Chondrocyte (in vitro differentiated cells): ENCODE measurements at regions not wholly inside any gene's neighbourhood (a gene's known extent, or its start where the extent isn't known, plus 50 kb on each side); places are given as distances from the start of the nearest gene placed in this dataset.
A peak's percentile ranks its signal among the peaks of the same experiment; 100 is the strongest.

Experiments used
- DNase-seq: peaks from one replicate; pipeline ENCODE4 v3.0.0; 2021; ENCODE audit warnings: mixed read lengths, low spot score
- H3K27ac Mint-ChIP-seq: one replicate; pipeline ENCODE4 v1.8.0; 2021; ENCODE audit warnings: mild to moderate bottlenecking, moderate library complexity, mixed read lengths; ENCODE audit not compliant: unreplicated experiment
- H3K27me3 Mint-ChIP-seq: 2 replicates; pipeline ENCODE4 v1.8.0; 2021; ENCODE audit warnings: low read depth, mixed read lengths
- H3K36me3 Mint-ChIP-seq: 2 replicates; pipeline ENCODE4 v1.8.0; 2021; ENCODE audit warnings: low read depth, mixed read lengths
- H3K4me1 Mint-ChIP-seq: 2 replicates; pipeline ENCODE4 v1.8.0; 2021; ENCODE audit warnings: low read depth, mild to moderate bottlenecking, mixed read lengths
- H3K4me3 Mint-ChIP-seq: one replicate; pipeline ENCODE4 v1.8.0; 2021; ENCODE audit warnings: mild to moderate bottlenecking, moderate library complexity, mixed read lengths; ENCODE audit not compliant: unreplicated experiment
- H3K9me3 Mint-ChIP-seq: 2 replicates; pipeline ENCODE4 v1.8.0; 2021; ENCODE audit warnings: low read depth, mixed read lengths
- TF ChIP-seq, protein P1 (sequence below): fragments of 200-600 bp; sonication (generic); IDR thresholded peaks from 2 replicates; pipeline ENCODE4 v1.5.0; 2021; ENCODE audit warnings: antibody characterized with exemption, mild to moderate bottlenecking, moderate library complexity

DNA sequence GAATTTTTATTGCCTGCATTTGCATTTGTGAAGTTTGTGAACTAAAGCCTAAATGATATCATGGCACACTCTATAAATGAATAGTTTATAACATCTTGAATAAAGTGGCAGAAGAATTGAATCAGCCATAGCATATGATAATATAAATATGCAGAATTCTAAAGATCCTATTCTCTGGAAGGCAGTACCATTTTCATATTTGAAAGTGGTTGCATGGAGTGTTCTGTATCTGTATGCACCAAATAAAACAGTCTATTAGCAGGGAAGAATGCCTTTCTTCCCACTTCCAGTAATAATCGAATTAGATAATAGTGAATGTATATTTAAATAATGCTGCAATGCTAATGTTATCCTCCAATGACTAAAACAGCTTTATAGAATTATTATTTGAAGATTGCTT lies 57.9 kb upstream of the TRIM67 start:
- Mint-ChIP-seq H3K36me3 (peaks cover 2% of the 10 kb centered on the region), H3K27me3 (peaks cover 4% of the 10 kb centered on the region), H3K4me1 (peaks cover 46% of the 10 kb centered on the region), H3K9me3 (peaks cover 3% of the 10 kb centered on the region), H3K4me3 (no peak overlapping the region), H3K27ac (no peak overlapping the region)
- TF ChIP-seq, protein P1, sequence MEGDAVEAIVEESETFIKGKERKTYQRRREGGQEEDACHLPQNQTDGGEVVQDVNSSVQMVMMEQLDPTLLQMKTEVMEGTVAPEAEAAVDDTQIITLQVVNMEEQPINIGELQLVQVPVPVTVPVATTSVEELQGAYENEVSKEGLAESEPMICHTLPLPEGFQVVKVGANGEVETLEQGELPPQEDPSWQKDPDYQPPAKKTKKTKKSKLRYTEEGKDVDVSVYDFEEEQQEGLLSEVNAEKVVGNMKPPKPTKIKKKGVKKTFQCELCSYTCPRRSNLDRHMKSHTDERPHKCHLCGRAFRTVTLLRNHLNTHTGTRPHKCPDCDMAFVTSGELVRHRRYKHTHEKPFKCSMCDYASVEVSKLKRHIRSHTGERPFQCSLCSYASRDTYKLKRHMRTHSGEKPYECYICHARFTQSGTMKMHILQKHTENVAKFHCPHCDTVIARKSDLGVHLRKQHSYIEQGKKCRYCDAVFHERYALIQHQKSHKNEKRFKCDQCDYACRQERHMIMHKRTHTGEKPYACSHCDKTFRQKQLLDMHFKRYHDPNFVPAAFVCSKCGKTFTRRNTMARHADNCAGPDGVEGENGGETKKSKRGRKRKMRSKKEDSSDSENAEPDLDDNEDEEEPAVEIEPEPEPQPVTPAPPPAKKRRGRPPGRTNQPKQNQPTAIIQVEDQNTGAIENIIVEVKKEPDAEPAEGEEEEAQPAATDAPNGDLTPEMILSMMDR, result no peak
- DNase-seq, result no peak

DNA sequence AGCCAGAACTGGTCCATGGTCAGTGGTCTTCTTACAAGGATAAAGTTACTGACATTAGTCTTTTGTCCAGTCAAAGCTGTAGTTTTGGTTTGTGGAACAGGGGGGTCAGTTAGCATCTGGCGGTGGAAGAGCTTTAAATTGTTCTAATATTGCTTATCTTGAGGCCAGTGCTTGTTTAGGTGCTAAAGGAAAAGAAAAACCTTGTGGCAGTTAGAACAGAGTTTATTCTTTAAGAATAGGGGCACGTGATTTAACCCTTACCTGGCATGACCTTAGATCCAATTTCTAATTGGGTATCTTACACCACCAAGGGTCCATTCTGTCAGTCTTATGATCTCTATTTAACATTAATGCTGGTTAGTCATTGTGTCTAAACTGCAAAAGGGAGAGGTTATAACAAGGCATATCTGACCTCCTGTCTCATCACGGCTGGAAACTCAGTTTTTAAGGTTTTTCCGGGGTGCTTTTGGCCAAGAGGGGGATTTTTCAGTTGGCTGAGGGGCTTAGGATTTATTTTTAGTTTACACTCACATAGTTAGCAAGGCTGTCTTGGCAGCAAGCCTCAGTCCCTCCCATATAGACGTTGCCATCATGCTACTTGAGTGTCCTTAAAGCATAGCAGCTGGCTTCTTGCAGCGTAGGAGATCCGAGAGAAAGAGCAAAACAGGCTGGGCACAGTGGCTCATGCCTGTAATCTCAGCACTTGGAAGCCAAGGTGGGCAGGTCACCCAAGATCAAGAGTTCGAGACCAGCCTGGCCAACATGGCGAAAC lies 60.1 kb upstream of the FAM89A start:
- H3K27me3 Mint-ChIP-seq, result peaks cover 14% of the 10 kb centered on the region
- TF ChIP-seq, protein P1, result no peak
- no peak overlapping the region for H3K27ac Mint-ChIP-seq
- H3K4me1 Mint-ChIP-seq, result peaks cover 9% of the 10 kb centered on the region
- no peak overlapping the region for H3K4me3 Mint-ChIP-seq
- DNase-seq, result no peak
- peaks cover 3% of the 10 kb centered on the region for H3K9me3 Mint-ChIP-seq
- H3K36me3 Mint-ChIP-seq, result peaks cover 2% of the 10 kb centered on the region

DNA sequence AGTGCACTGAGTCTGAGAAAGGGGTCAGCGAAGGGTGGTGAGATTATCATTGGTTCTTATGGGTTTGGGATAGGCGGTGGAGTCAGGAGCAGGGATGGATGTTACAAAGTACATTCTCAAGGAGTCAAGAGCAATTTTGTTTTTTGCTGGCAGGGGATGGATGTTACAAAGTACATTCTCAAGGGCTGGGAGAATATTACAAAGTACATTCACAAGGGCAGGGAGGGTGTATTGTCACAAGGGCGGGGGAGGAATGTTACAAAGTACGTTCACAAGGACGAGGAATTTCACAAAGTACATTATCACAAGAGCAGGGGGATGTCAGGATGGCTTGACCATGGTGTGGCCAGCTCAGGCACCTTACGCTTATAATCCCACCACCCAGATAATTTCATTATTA lies 59.3 kb upstream of the FAM89A start:
- peaks cover 2% of the 10 kb centered on the region for H3K36me3 Mint-ChIP-seq
- no peak for DNase-seq
- TF ChIP-seq, protein P1, result no peak
- peak overlapping the region; percentile 39 for H3K27ac Mint-ChIP-seq
- peaks cover 14% of the 10 kb centered on the region for H3K27me3 Mint-ChIP-seq
- H3K4me3 Mint-ChIP-seq, result no peak overlapping the region
- peaks cover 3% of the 10 kb centered on the region for H3K9me3 Mint-ChIP-seq
- peaks cover 6% of the 10 kb centered on the region for H3K4me1 Mint-ChIP-seq

DNA sequence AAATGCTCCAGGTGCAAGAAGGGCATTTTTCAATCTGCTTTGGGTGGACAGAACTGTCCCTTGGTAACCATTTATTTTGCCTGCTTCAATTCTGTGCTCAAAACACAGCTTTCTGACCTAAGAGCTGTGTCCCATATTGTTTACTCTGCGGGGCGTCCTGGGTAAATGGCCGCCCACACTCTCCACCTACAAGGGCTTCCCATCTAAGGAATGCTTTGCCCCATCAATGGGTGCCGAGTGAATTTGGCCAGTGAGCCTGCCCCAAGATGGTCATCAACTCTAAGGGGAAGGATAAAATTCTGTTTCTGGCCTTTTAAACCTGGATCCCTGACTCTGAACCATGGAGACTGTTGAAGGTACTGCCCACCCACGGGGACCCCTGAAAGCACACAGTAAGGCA lies 55.5 kb upstream of the FAM89A start:
- TF ChIP-seq, protein P1, result no peak
- Mint-ChIP-seq H3K9me3 (peaks cover 3% of the 10 kb centered on the region), H3K27me3 (peaks cover 14% of the 10 kb centered on the region), H3K4me1 (peaks cover 20% of the 10 kb centered on the region), H3K27ac (no peak overlapping the region), H3K36me3 (peaks cover 2% of the 10 kb centered on the region), H3K4me3 (no peak overlapping the region)
- DNase-seq, result no peak

DNA sequence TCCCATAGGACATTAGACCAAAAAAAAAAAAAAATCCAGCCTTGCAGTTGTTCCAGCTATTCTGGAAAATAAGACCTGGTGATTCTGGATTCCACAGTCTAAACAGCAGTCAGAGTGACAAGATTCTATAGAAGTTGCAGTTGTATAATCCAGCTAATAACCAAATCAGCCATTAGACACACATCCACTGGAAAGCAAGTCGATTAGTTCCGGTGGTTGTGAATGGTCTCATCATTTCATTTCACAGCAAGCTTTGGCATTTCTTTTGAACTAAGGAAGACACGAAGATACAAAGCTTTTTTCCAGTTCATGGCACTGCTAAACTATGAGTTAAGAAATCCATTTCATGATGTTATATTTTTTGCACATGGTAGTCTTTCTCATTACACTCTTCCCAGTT lies 54.4 kb upstream of the FAM89A start:
- Mint-ChIP-seq H3K4me3 (no peak overlapping the region), H3K27ac (no peak overlapping the region), H3K4me1 (peaks cover 15% of the 10 kb centered on the region), H3K27me3 (peaks cover 18% of the 10 kb centered on the region), H3K9me3 (peaks cover 3% of the 10 kb centered on the region), H3K36me3 (peaks cover 2% of the 10 kb centered on the region)
- TF ChIP-seq, protein P1, result no peak
- DNase-seq, result no peak
